ENCODE measurements at regions not wholly inside any gene's neighbourhood (a gene's known extent, or its start where the extent isn't known, plus 50 kb on each side); places are given as distances from the start of the nearest gene placed in this dataset.

DNA sequence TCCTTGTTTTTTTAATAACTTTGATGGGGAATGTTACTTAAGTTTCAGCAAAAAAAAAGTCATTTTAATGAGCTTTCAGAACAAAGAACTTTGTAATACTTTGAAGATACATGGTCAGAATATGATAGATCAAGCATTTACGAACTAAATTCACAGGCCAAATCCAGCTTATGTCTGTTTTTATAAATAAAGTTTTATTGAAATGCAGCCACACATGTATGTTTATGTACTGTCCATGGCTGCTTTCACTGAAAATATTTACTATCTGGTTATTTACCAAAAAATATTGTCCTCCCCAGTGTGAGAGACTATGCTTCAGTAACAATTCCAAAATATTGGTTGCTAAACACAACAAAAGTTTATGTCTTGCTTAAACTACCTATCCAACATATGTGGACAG is 366.7 kb downstream of the PIK3R1 start:
- CTCF ChIA-PET = interaction anchor here (0.8 kb wide), 1 partner anchor 296 kb away, joined by 3 read pairs; no protein-coding TSS in a partner anchor
- intact Hi-C loops (cut with DNase I, micrococcal nuclease) = no loop called here
- H3K36me3 Mint-ChIP-seq (ENCODE audit: low read depth) = peaks cover 2% of the 10 kb centered on the region
- H3K4me3 Mint-ChIP-seq = no peak overlapping the region
- H3K27me3 Mint-ChIP-seq = peaks cover 2% of the 10 kb centered on the region
- DNase-seq = no peak
- H3K27ac Mint-ChIP-seq = no peak overlapping the region
- H3K4me1 Mint-ChIP-seq = no peaks in the 10 kb centered on the region
- ATAC-seq = no peak
- POLR2A ChIA-PET = no interaction called here
- H3K9me3 Mint-ChIP-seq (ENCODE audit: low read depth) = peaks cover 6% of the 10 kb centered on the region

DNA sequence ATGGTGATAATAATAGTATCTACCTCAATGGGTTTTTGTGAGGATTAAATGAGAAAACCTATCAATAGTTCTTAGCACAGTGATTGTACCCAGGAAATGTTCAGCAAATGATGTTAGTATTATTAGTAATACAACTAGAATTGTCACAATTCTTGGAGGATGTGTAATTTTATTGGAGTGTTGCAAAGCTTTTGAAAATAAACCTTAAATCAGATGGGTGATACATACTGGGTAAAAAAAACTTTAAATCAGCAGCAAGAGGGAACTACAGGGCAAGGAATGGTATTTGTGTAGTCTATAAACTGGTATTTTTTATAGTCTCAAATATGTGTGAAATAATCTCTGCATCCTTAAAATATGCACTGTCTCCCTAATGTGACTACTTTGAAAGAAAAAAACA is 371.6 kb downstream of the PIK3R1 start:
- Mint-ChIP-seq H3K9me3 (ENCODE audit: low read depth) (no peaks in the 10 kb centered on the region), H3K4me3 (no peak overlapping the region), H3K27me3 (no peaks in the 10 kb centered on the region), H3K36me3 (ENCODE audit: low read depth) (no peaks in the 10 kb centered on the region), H3K4me1 (no peaks in the 10 kb centered on the region), H3K27ac (no peak overlapping the region)
- no peak for DNase-seq
- intact Hi-C loops (cut with DNase I, micrococcal nuclease) = no loop called here
- POLR2A ChIA-PET = no interaction called here
- CTCF ChIA-PET = no interaction called here
- ATAC-seq = no peak

DNA sequence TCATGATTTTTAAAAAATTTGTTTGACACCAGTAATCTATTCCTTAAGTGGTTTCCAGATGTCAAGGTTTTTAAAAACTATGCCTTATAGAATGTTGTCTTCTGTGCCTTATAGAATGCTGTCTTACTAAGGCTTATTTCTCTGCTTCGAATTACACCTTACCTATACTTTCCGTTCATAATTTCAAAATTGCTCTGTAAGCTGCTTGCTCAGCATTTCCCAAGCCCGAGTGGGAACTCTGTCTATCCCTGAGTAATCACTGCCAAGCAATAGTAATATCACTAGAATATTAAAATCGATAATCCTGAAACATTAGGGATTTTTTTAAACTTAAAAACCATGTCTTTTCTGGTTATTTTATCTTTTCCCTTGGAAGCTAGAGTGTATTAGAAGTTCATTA is 376.3 kb downstream of the PIK3R1 start:
- no peak overlapping the region for H3K4me3 Mint-ChIP-seq
- H3K4me1 Mint-ChIP-seq = no peaks in the 10 kb centered on the region
- ATAC-seq (no peak), DNase-seq (no peak)
- no peaks in the 10 kb centered on the region for H3K27me3 Mint-ChIP-seq
- intact Hi-C loops (cut with DNase I, micrococcal nuclease) = no loop called here
- H3K9me3 Mint-ChIP-seq (ENCODE audit: low read depth) = peaks cover 2% of the 10 kb centered on the region
- POLR2A ChIA-PET = no interaction called here
- no peaks in the 10 kb centered on the region for H3K36me3 Mint-ChIP-seq (ENCODE audit: low read depth)
- CTCF ChIA-PET = no interaction called here
- no peak overlapping the region for H3K27ac Mint-ChIP-seq

DNA sequence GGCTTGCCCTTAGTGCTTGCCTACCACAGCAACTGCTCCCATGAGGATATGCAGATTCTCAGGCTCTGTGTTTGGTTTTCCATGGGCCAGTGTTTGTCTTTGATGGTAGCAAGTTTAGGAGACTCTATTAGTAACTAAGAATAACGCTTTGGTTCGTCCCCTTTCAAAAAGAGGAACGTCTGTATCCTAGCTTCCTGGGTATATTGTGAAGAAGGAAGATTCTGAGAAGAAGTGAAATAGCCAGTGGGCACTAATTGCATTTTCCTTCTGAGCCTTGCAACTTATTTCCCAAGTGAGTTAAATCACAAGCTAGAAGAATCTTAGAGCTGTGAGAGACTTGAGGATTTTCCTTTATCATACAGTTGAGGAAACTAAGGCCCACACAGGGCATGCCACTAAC is 376.8 kb downstream of the PIK3R1 start:
- H3K4me1 Mint-ChIP-seq = no peaks in the 10 kb centered on the region
- H3K27me3 Mint-ChIP-seq = no peaks in the 10 kb centered on the region
- no peaks in the 10 kb centered on the region for H3K36me3 Mint-ChIP-seq (ENCODE audit: low read depth)
- ChIA-PET POLR2A (no interaction called here), CTCF (no interaction called here)
- DNase-seq (no peak), ATAC-seq (no peak)
- H3K4me3 Mint-ChIP-seq = no peak overlapping the region
- peaks cover 2% of the 10 kb centered on the region for H3K9me3 Mint-ChIP-seq (ENCODE audit: low read depth)
- H3K27ac Mint-ChIP-seq = no peak overlapping the region
- intact Hi-C loops (cut with DNase I, micrococcal nuclease) = no loop called here

DNA sequence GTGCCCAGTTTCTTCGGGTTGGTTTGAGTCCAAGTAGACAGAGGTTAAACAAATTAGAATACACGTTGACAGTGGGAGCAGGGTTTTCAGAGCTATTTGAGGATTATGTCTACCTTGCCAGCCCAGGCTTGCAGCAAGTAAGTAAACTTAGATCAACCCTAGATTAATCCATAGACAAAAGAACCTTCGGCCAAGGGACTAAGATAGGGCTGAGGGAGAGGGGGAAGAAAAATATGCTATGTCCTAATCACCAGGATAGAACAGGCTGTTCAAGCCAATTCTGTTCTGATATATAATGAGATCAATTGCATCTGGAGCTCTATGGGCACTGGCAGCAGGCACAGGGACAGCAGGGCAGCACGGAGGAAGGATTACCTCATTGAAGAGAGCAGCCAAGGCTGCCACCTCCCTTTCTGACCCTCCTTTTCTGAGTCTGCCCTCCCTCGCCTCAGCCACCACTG is 377.7 kb downstream of the PIK3R1 start:
- POLR2A ChIA-PET = no interaction called here
- intact Hi-C loops (cut with DNase I, micrococcal nuclease) = no loop called here
- DNase-seq = no peak
- no peak for ATAC-seq
- H3K27me3 Mint-ChIP-seq = no peaks in the 10 kb centered on the region
- peaks cover 2% of the 10 kb centered on the region for H3K9me3 Mint-ChIP-seq (ENCODE audit: low read depth)
- CTCF ChIA-PET = interaction anchor here (0.5 to 0.7 kb wide), 2 partner anchors 70 to 411 kb away, joined by 3 read pairs; no protein-coding TSS in a partner anchor
- H3K27ac Mint-ChIP-seq = no peak overlapping the region
- H3K4me1 Mint-ChIP-seq = no peaks in the 10 kb centered on the region
- H3K4me3 Mint-ChIP-seq = no peak overlapping the region
- H3K36me3 Mint-ChIP-seq (ENCODE audit: low read depth) = no peaks in the 10 kb centered on the region

DNA sequence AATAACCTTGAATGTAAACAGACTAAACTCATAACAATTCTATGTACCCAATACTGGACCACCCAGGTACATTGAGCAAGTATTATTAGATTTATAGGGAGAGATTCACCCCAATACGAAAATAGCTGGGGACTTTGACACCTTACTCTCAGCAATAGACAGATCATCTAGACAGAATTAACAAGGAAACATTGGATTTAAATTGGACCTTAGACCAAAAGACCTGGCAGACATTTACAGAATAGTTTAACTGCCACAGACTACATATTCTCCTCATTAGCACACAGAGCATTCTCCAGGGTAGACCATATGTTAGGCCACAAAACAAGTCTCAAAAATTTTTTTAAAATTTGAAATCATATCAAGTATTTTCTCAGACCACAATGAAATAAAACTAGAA is 397.4 kb downstream of the PIK3R1 start:
- H3K27ac Mint-ChIP-seq = no peak overlapping the region
- peaks cover 4% of the 10 kb centered on the region for H3K27me3 Mint-ChIP-seq
- intact Hi-C loops (cut with DNase I, micrococcal nuclease) = no loop called here
- no peaks in the 10 kb centered on the region for H3K4me1 Mint-ChIP-seq
- no peak for ATAC-seq
- no peak for DNase-seq
- no peak overlapping the region for H3K4me3 Mint-ChIP-seq
- ChIA-PET CTCF (no interaction called here), POLR2A (no interaction called here)
- peaks cover 20% of the 10 kb centered on the region for H3K9me3 Mint-ChIP-seq (ENCODE audit: low read depth)
- H3K36me3 Mint-ChIP-seq (ENCODE audit: low read depth) = no peaks in the 10 kb centered on the region

DNA sequence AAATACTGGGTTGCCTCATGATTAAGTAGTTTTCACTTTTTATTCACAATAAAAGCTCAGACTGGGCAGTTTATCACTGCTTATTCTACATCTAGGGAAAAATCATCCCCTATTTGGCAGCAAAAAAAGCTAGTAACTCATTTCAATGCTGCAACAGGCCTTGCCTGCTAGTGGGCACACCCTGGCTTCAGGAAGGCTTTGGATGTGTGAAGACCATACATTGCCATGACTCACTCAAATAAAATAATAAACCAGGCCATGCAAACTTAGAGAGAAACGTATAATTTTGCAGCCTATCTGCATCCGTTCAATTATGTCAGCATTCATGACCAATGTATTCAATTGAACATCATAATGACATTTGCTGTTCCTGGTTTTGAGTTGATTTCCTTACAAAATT is 402.9 kb downstream of the PIK3R1 start:
- DNase-seq = no peak
- Mint-ChIP-seq H3K4me3 (no peak overlapping the region), H3K4me1 (no peaks in the 10 kb centered on the region), H3K27ac (no peak overlapping the region), H3K27me3 (peaks cover 6% of the 10 kb centered on the region), H3K9me3 (ENCODE audit: low read depth) (no peaks in the 10 kb centered on the region), H3K36me3 (ENCODE audit: low read depth) (no peaks in the 10 kb centered on the region)
- ChIA-PET CTCF (interaction anchor here (1.0 kb wide), 1 partner anchor 203 kb away, joined by 3 read pairs; no protein-coding TSS in a partner anchor), POLR2A (no interaction called here)
- ATAC-seq = no peak
- intact Hi-C loops (cut with DNase I, micrococcal nuclease) = no loop called here

DNA sequence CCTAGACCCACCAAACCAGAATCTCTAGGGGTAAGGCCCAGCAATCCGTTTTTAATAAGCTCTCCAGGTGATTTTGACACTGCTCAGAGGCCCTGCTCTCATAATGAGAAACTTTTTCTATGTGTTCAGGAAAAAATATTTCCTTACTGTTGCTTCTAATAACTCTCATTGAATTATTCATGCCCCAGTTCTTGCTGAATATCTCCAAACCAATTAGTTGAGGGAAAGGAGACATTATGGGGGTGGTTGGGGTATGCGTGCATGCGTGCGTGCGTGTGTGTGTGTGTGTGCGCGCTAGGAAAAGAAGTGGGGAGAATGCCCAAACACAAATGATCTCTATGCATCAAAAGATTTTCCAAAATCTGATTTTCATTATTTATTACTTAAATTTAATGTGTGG is 411.4 kb downstream of the PIK3R1 start:
- H3K4me1 Mint-ChIP-seq = no peaks in the 10 kb centered on the region
- H3K36me3 Mint-ChIP-seq (ENCODE audit: low read depth) = no peaks in the 10 kb centered on the region
- ChIA-PET CTCF (no interaction called here), POLR2A (no interaction called here)
- H3K4me3 Mint-ChIP-seq = no peak overlapping the region
- no peak for DNase-seq
- intact Hi-C loops (cut with DNase I, micrococcal nuclease) = no loop called here
- peaks cover 3% of the 10 kb centered on the region for H3K27me3 Mint-ChIP-seq
- ATAC-seq = no peak
- H3K27ac Mint-ChIP-seq = no peak overlapping the region
- no peaks in the 10 kb centered on the region for H3K9me3 Mint-ChIP-seq (ENCODE audit: low read depth)

DNA sequence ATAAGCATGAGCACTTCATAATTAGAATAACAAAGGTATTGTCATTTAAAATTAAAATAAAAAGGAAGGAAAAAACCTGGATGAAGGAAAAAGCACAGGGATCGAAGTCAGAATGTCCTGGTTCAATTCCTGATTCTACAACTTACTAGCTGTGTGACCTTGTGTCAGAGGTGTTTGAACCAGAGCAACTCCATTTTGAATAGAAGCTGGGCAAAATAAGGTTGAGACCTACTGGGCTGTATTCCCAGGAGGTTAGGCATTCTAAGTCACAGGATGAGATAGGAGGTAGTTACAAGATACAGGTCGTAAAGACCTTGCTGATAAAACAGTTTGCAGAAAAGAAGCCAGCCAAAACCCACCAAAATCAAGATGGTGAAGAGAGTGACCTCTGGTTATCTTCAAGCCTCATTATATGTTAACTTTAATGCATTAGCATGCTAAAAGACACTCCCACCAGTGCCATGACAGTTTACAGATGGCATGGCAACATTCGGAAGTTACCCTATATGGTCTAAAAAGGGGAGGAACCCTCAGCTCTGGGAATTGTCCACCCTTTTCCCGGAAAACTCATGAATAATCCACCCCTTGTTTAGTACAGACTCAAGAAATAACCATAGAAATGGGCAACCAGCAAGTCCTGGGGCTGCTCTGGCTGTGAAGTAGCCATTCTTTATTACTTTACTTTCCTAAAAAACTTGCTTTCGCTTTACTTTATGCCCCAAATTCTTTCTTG is 412.7 kb downstream of the PIK3R1 start:
- DNase-seq (no peak), ATAC-seq (no peak)
- H3K27ac Mint-ChIP-seq = no peak overlapping the region
- no peaks in the 10 kb centered on the region for H3K36me3 Mint-ChIP-seq (ENCODE audit: low read depth)
- CTCF ChIA-PET = no interaction called here
- no peak overlapping the region for H3K4me3 Mint-ChIP-seq
- H3K27me3 Mint-ChIP-seq = peaks cover 2% of the 10 kb centered on the region
- no peaks in the 10 kb centered on the region for H3K9me3 Mint-ChIP-seq (ENCODE audit: low read depth)
- intact Hi-C loops (cut with DNase I, micrococcal nuclease) = no loop called here
- POLR2A ChIA-PET = no interaction called here
- no peaks in the 10 kb centered on the region for H3K4me1 Mint-ChIP-seq

DNA sequence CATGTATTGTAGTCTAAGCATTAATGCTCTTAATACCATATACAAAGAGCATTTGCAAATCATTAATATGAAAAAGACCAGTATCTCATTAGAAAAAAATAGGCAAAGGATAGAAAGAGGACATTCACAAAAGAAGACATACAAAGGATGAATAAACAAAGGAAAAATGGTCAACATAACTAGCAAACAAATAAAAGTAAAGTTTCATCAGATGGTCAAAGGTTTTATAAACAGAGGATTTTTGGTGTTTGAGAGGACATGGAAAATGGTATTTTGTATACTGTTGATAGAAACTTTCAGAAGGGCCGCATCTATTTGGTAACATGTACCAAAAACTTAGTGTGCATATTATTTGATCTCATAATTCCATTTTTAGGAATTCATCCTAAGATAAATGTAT is 414.8 kb downstream of the PIK3R1 start:
- no peak overlapping the region for H3K4me3 Mint-ChIP-seq
- intact Hi-C loops (cut with DNase I, micrococcal nuclease) = no loop called here
- H3K36me3 Mint-ChIP-seq (ENCODE audit: low read depth) = no peaks in the 10 kb centered on the region
- DNase-seq (no peak), ATAC-seq (no peak)
- POLR2A ChIA-PET = no interaction called here
- H3K9me3 Mint-ChIP-seq (ENCODE audit: low read depth) = no peaks in the 10 kb centered on the region
- CTCF ChIA-PET = no interaction called here
- no peaks in the 10 kb centered on the region for H3K4me1 Mint-ChIP-seq
- H3K27me3 Mint-ChIP-seq = no peaks in the 10 kb centered on the region
- no peak overlapping the region for H3K27ac Mint-ChIP-seq

DNA sequence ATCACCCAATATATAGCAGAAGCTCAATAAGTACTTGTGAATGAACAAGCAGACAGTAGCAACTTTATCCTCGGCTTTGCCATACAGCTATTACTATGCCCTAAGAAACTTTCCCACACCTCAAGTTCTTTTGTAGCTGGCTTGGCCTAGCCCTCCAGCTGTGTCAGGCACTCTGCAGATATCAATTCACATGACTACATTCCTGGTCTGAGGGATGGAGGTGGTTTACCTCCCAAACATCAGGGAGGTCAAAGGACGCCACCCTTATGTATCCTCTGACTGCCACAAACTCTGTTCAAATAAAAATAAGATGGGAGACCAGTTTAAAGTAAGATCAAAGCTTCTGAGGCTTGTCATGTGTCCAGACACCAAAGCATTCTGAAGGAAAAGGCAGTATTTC is 416.3 kb downstream of the PIK3R1 start:
- no peak for ATAC-seq

DNA sequence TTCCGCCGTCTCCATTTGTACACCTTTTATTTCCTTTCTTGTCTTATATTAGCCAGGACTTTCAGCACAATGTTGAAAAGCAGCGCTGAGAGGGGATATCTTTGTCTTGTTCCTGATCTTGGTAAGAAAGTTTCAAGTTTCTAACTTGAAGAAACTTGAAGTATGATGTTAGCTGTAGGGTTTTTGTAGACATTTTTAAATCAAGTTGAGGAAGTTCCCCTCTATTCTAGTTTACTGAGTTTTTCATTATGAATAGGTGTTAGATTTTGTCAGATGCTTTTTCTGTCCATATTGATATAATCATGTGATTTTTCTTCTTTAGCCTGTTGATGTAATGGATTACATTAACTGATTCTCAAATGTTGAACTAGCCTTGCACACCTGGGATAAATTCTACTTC is 425.7 kb downstream of the PIK3R1 start:
- no peak for DNase-seq
- H3K9me3 Mint-ChIP-seq (ENCODE audit: low read depth) = no peaks in the 10 kb centered on the region
- H3K4me3 Mint-ChIP-seq = no peak overlapping the region
- no peak for ATAC-seq
- intact Hi-C loops (cut with DNase I, micrococcal nuclease) = no loop called here
- H3K36me3 Mint-ChIP-seq (ENCODE audit: low read depth) = no peaks in the 10 kb centered on the region
- POLR2A ChIA-PET = no interaction called here
- H3K27me3 Mint-ChIP-seq = peaks cover 2% of the 10 kb centered on the region
- no peak overlapping the region for H3K27ac Mint-ChIP-seq
- CTCF ChIA-PET = no interaction called here
- no peaks in the 10 kb centered on the region for H3K4me1 Mint-ChIP-seq

More for the DNA sequence above, 416.3 kb downstream of the PIK3R1 start:
- Mint-ChIP-seq H3K27ac (no peak overlapping the region), H3K9me3 (ENCODE audit: low read depth) (no peaks in the 10 kb centered on the region), H3K4me1 (no peaks in the 10 kb centered on the region), H3K27me3 (no peaks in the 10 kb centered on the region), H3K4me3 (no peak overlapping the region), H3K36me3 (ENCODE audit: low read depth) (no peaks in the 10 kb centered on the region)
- ChIA-PET POLR2A (no interaction called here), CTCF (no interaction called here)
- intact Hi-C loops (cut with DNase I, micrococcal nuclease) = no loop called here
- no peak for DNase-seq

DNA sequence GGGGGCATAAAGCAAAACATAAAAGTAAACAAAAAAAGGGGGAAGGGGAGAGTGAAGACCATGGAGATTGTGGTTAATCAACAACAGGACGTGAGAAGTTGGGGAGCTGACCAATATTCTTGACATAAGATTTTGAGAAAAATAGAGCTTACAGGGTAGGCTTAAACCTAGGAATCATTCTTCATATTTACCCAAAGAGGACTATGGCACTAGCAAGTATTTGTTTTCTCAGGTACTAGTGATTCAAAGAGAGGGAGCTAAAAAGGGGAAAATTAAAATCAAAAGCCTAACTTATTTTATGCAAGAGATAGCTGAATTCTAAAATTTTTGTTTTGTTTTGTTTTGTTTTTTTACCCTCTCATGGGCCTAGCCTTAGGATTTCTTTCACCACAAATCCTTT is 427.5 kb downstream of the PIK3R1 start:
- CTCF ChIA-PET = no interaction called here
- ATAC-seq = no peak
- Mint-ChIP-seq H3K36me3 (ENCODE audit: low read depth) (no peaks in the 10 kb centered on the region), H3K9me3 (ENCODE audit: low read depth) (no peaks in the 10 kb centered on the region), H3K27ac (no peak overlapping the region), H3K27me3 (peaks cover 2% of the 10 kb centered on the region), H3K4me1 (no peaks in the 10 kb centered on the region), H3K4me3 (no peak overlapping the region)
- intact Hi-C loops (cut with DNase I, micrococcal nuclease) = no loop called here
- no peak for DNase-seq
- POLR2A ChIA-PET = no interaction called here
